ENCODE measurements at regions not wholly inside any gene's neighbourhood (a gene's known extent, or its start where the extent isn't known, plus 50 kb on each side); places are given as distances from the start of the nearest gene placed in this dataset.
A peak's percentile ranks its signal among the peaks of the same experiment; 100 is the strongest.

DNA sequence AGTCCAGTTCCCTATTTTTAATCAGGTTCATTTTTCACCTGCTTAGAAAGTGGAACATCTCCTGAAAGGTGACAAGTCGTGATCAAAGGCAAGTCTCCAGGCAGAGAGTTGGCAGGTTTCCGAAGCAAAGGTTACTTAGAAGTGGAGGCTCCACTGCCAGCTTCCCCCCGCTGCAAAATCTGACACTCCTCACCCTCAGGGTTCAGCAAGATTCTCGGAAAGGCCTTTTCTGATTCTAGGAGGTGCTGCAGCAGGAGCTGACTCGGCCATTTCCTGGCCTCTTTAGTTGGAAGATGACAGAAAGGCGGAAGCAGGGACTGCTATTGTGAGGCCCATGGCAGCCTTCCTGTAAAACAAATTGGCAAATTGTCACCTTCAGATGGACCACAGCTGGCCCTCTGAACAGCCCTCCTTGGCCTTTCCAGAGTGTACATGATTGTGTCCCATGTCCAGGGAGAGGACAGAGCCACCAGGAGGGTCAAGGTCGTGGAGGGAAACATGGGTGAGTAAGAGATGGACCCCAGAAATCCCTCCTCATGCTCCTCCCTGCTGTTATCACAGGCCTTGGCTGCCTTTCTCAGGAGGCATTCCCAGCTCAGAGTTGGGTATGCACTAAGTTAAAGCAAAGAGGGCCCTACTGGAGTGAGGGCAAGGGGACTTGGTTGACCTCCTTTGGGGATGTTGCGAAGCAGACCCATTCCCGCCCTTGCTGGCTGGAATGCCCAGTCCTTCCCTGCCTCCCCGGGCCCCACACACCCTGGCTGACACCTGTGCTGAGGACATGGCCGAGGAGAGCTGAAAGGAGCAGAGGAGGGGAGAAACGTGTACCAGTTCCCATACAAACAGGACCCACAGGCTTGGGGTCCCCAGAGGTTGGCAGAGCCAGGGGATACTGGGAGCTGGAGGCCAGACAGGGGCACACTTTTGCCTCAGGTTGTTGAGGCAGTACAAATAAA is 115.5 kb upstream of the IRF2BP2 start (continued):
- TF ChIP-seq, protein P1, sequence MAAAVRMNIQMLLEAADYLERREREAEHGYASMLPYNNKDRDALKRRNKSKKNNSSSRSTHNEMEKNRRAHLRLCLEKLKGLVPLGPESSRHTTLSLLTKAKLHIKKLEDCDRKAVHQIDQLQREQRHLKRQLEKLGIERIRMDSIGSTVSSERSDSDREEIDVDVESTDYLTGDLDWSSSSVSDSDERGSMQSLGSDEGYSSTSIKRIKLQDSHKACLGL (CRISPR knock-in tag; IDR thresholded peaks at IDR 0.05; ENCODE audit: borderline replicate concordance, poor library complexity, severe bottlenecking), result no peak
- TF ChIP-seq L3MBTL2 (IDR thresholded peaks at IDR 0.05), result 0 out of 2 replicates have a peak, but pooled peaks have one; percentile 16
- no peak for TF ChIP-seq SMARCB1 (IDR thresholded peaks at IDR 0.05; ENCODE audit: insufficient read length, low read depth)
- TF ChIP-seq, protein P2, sequence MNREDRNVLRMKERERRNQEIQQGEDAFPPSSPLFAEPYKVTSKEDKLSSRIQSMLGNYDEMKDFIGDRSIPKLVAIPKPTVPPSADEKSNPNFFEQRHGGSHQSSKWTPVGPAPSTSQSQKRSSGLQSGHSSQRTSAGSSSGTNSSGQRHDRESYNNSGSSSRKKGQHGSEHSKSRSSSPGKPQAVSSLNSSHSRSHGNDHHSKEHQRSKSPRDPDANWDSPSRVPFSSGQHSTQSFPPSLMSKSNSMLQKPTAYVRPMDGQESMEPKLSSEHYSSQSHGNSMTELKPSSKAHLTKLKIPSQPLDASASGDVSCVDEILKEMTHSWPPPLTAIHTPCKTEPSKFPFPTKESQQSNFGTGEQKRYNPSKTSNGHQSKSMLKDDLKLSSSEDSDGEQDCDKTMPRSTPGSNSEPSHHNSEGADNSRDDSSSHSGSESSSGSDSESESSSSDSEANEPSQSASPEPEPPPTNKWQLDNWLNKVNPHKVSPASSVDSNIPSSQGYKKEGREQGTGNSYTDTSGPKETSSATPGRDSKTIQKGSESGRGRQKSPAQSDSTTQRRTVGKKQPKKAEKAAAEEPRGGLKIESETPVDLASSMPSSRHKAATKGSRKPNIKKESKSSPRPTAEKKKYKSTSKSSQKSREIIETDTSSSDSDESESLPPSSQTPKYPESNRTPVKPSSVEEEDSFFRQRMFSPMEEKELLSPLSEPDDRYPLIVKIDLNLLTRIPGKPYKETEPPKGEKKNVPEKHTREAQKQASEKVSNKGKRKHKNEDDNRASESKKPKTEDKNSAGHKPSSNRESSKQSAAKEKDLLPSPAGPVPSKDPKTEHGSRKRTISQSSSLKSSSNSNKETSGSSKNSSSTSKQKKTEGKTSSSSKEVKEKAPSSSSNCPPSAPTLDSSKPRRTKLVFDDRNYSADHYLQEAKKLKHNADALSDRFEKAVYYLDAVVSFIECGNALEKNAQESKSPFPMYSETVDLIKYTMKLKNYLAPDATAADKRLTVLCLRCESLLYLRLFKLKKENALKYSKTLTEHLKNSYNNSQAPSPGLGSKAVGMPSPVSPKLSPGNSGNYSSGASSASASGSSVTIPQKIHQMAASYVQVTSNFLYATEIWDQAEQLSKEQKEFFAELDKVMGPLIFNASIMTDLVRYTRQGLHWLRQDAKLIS (CRISPR knock-in tag; IDR thresholded peaks at IDR 0.05), result no peak
- no peak for TF ChIP-seq PHB2 (IDR thresholded peaks at IDR 0.05; ENCODE audit: low read depth)
- TF ChIP-seq ZNF445 (CRISPR knock-in tag; IDR thresholded peaks at IDR 0.05; ENCODE audit: low read depth), result peak; percentile 43; the same call in 1 of the 2 replicates
- TF ChIP-seq ETV5 (CRISPR knock-in tag; IDR thresholded peaks at IDR 0.05; ENCODE audit: low read depth), result peak; percentile 51; the same call in 1 of the 2 replicates
- no peak for TF ChIP-seq ETS2 (tag; IDR thresholded peaks at IDR 0.05; ENCODE audit: borderline replicate concordance, poor library complexity, severe bottlenecking)
- no peak for TF ChIP-seq ZBTB7A (IDR thresholded peaks at IDR 0.05; ENCODE audit: borderline replicate concordance, control insufficient read depth, low read depth, low read length)
- TF ChIP-seq ZKSCAN1 (IDR thresholded peaks at IDR 0.05; ENCODE audit: low read depth, low read length), result no peak
- TF ChIP-seq ZFP30 (CRISPR knock-in tag; IDR thresholded peaks at IDR 0.05; ENCODE audit: borderline replicate concordance), result no peak
- TF ChIP-seq RBM39 (optimal IDR thresholded peaks at IDR 0.05; ENCODE audit: low read depth, low read length), result no peak
- no peak for TF ChIP-seq ZNF696 (CRISPR knock-in tag; conservative IDR thresholded peaks at IDR 0.05)
- TF ChIP-seq ARID2 (IDR thresholded peaks at IDR 0.05), result no peak
- TF ChIP-seq ELF2 (CRISPR knock-in tag; IDR thresholded peaks at IDR 0.05), result 0 out of 2 replicates have a peak, but pooled peaks have one; percentile 38
- TF ChIP-seq, protein P3, sequence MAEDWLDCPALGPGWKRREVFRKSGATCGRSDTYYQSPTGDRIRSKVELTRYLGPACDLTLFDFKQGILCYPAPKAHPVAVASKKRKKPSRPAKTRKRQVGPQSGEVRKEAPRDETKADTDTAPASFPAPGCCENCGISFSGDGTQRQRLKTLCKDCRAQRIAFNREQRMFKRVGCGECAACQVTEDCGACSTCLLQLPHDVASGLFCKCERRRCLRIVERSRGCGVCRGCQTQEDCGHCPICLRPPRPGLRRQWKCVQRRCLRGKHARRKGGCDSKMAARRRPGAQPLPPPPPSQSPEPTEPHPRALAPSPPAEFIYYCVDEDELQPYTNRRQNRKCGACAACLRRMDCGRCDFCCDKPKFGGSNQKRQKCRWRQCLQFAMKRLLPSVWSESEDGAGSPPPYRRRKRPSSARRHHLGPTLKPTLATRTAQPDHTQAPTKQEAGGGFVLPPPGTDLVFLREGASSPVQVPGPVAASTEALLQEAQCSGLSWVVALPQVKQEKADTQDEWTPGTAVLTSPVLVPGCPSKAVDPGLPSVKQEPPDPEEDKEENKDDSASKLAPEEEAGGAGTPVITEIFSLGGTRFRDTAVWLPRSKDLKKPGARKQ (CRISPR knock-in tag; IDR thresholded peaks at IDR 0.05), result no peak
- no peak for TF ChIP-seq CBX2 (IDR thresholded peaks at IDR 0.05; ENCODE audit: insufficient read depth, low read length, poor library complexity, severe bottlenecking)
- TF ChIP-seq TEAD2 (tag; IDR thresholded peaks at IDR 0.05), result peak; percentile 32; the same call in 1 of the 2 replicates
- TF ChIP-seq, protein P4, sequence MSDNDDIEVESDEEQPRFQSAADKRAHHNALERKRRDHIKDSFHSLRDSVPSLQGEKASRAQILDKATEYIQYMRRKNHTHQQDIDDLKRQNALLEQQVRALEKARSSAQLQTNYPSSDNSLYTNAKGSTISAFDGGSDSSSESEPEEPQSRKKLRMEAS (CRISPR knock-in tag; IDR thresholded peaks at IDR 0.05), result no peak
- TF ChIP-seq ZNF644 (tag; IDR thresholded peaks at IDR 0.05; ENCODE audit: low read depth), result no peak
- no peak for TF ChIP-seq ZNF707 (CRISPR knock-in tag; conservative IDR thresholded peaks at IDR 0.05)

Data from K562 (cell line).